Endometrium (tissue), 2 donors: ENCODE measurements at regions not wholly inside any gene's neighbourhood (a gene's known extent, or its start where the extent isn't known, plus 50 kb on each side); places are given as distances from the start of the nearest gene placed in this dataset.

Experiments used
- FAIRE-seq: peaks from 2 replicates; lab custom pipeline; 2012; peaks lifted over from hg19 to GRCh38; lab: Jason Lieb, UNC
- donor health status: control.
- donor health status: control.

- no peak for FAIRE-seq
These were observed 242.9 kb downstream of the HAUS1 start for GRCh38 chr18:46346896-46347630.

- FAIRE-seq = no peak
These were observed 246.5 kb downstream of the HAUS1 start for GRCh38 chr18:46350598-46351159.

GRCh38 chr18:46352520-46353250, 248.5 kb downstream of the HAUS1 start:
- no peak for FAIRE-seq

- FAIRE-seq = no peak
These were observed 249.3 kb downstream of the HAUS1 start for GRCh38 chr18:46353460-46353859.

GRCh38 chr18:46356278-46357033, 252.3 kb downstream of the HAUS1 start:
- no peak for FAIRE-seq

- FAIRE-seq = no peak
These were observed 256.0 kb downstream of the HAUS1 start for GRCh38 chr18:46360102-46360699.

- no peak for FAIRE-seq
These were observed 256.7 kb downstream of the HAUS1 start for GRCh38 chr18:46360866-46361265.

- FAIRE-seq = no peak
These were observed 258.3 kb downstream of the HAUS1 start for GRCh38 chr18:46362533-46362932.

GRCh38 chr18:46364048-46364447, 259.9 kb downstream of the HAUS1 start:
- no peak for FAIRE-seq

- no peak for FAIRE-seq
These were observed 262.0 kb downstream of the HAUS1 start for GRCh38 chr18:46366201-46366600.

- FAIRE-seq = no peak
These were observed 262.7 kb downstream of the HAUS1 start for GRCh38 chr18:46366751-46367376.

- FAIRE-seq = no peak
These were observed 265.1 kb downstream of the HAUS1 start for GRCh38 chr18:46369323-46369722.

- no peak for FAIRE-seq
These were observed 266.7 kb downstream of the HAUS1 start for GRCh38 chr18:46370898-46371297.

- FAIRE-seq = no peak
These were observed 268.5 kb downstream of the HAUS1 start for GRCh38 chr18:46372670-46373069.

- no peak for FAIRE-seq
These were observed 268.9 kb downstream of the HAUS1 start for GRCh38 chr18:46373131-46373530.

- FAIRE-seq = no peak
These were observed 269.6 kb downstream of the HAUS1 start for GRCh38 chr18:46373791-46374190.

GRCh38 chr18:46374850-46375249, 270.7 kb downstream of the HAUS1 start:
- no peak for FAIRE-seq

- FAIRE-seq = no peak
These were observed 273.4 kb downstream of the HAUS1 start for GRCh38 chr18:46377557-46377956.

GRCh38 chr18:46378126-46378863, 274.1 kb downstream of the HAUS1 start:
- no peak for FAIRE-seq

GRCh38 chr18:46378864-46379207, 274.7 kb downstream of the HAUS1 start:
- FAIRE-seq = no peak

- no peak for FAIRE-seq
These were observed 275.3 kb downstream of the HAUS1 start for GRCh38 chr18:46379323-46379950.
